Panc1 (cell line): ENCODE measurements at regions not wholly inside any gene's neighbourhood (a gene's known extent, or its start where the extent isn't known, plus 50 kb on each side); places are given as distances from the start of the nearest gene placed in this dataset.

ENCODE experiments used
- ATAC-seq: fragments of 200-7000 bp; cut with Tn5 transposase; 2 replicates; pipeline ENCODE4 v1.9.1; 2020; ENCODE audit warnings: mild to moderate bottlenecking, moderate library complexity
- BruUV-seq: library from RNA; stranded (reverse); fragments of 400-500 nt; replicated peaks from 2 replicates; lab custom pipeline; 2021; lab: Mats Ljungman, UMichigan
- CTCF ChIA-PET: fragments of 300-600 bp; sonication (Branson Sonifier 250); formaldehyde crosslinking; loops from one replicate; lab custom pipeline; 2022; ENCODE audit warnings: antibody characterized with exemption; lab: Charles Lee
- POLR2A ChIA-PET: fragments of 300-600 bp; sonication (Branson Sonifier 250); formaldehyde crosslinking; loops from one replicate; lab custom pipeline; 2022; ENCODE audit warnings: antibody characterized with exemption; lab: Charles Lee
- DNase-seq: peaks from one replicate; pipeline ENCODE4 v3.0.0-alpha.2; 2010; ENCODE audit warnings: low read depth, low spot score
- H3K27ac ChIP-seq: 2 replicates; pipeline ENCODE4 v1.5.1; 2011; ENCODE audit warnings: mild to moderate bottlenecking, low read length, inconsistent platforms
- H3K27me3 ChIP-seq: fragments of 200-500 bp; sonication (Bioruptor generic); 2 replicates; pipeline ENCODE4 v1.6.0; 2014; ENCODE audit warnings: low read length, inconsistent platforms; ENCODE audit not compliant: control insufficient read depth, insufficient read depth
- H3K36me3 ChIP-seq: fragments of 200-500 bp; sonication (Bioruptor generic); 2 replicates; pipeline ENCODE4 v1.5.1; 2014; ENCODE audit warnings: inconsistent platforms, mild to moderate bottlenecking, low read length, moderate library complexity; ENCODE audit not compliant: control insufficient read depth, insufficient read depth
- H3K4me1 ChIP-seq: 2 replicates; pipeline ENCODE4 v1.5.1; 2011; ENCODE audit warnings: inconsistent platforms, mild to moderate bottlenecking, low read length, moderate library complexity; ENCODE audit not compliant: control insufficient read depth, insufficient read depth
- H3K4me3 ChIP-seq, 2 experiments: 2 replicates each; pipeline ENCODE4 v1.5.1; 2011 to 2012; ENCODE audit warnings: low read depth in 2 of 2, low read length in 2 of 2, mild to moderate bottlenecking in 2 of 2, inconsistent platforms in 1 of 2, moderate library complexity in 1 of 2
- H3K9me3 ChIP-seq: fragments of 200-500 bp; sonication (Bioruptor generic); 2 replicates; pipeline ENCODE4 v1.5.1; 2014; ENCODE audit warnings: low read depth, mild to moderate bottlenecking, inconsistent platforms, low read length, moderate library complexity; ENCODE audit not compliant: control insufficient read depth, insufficient read depth
- CTCF ChIP-seq: fragments of 450-650 bp; IDR thresholded peaks from 2 replicates; pipeline ENCODE4 v1.5.1; 2017; ENCODE audit warnings: mild to moderate bottlenecking
- POLR2AphosphoS5 ChIP-seq: IDR thresholded peaks from 2 replicates; pipeline ENCODE4 v1.6.1; 2012; ENCODE audit warnings: mild to moderate bottlenecking, low read depth, low read length, moderate library complexity
- REST ChIP-seq, 2 experiments: IDR thresholded peaks; 2 replicates each; pipeline ENCODE4 v1.6.1; 2011 to 2012; ENCODE audit warnings: low read depth in 2 of 2, control low read depth in 1 of 2, low read length in 1 of 2, mild to moderate bottlenecking in 1 of 2, moderate library complexity in 1 of 2; ENCODE audit not compliant: insufficient read depth in 1 of 2
- SIN3A ChIP-seq: IDR thresholded peaks from 2 replicates; pipeline ENCODE4 v1.6.1; 2012; ENCODE audit warnings: low read depth, mild to moderate bottlenecking, low read length, moderate library complexity, borderline replicate concordance; ENCODE audit not compliant: insufficient read depth
- TCF7L2 ChIP-seq: IDR thresholded peaks from 2 replicates; pipeline ENCODE4 v1.6.1; 2011; ENCODE audit warnings: mild to moderate bottlenecking, low read depth, low read length, inconsistent platforms
- in situ Hi-C: cut with HindIII; loops from 2 replicates; pipeline ENCODE4 v1.10.0; 2016; ENCODE audit warnings: low sequenced_read_pairs, low pct_unique_long_range_greater_than_20kb
- intact Hi-C: fragments of 100-400 bp; cut with micrococcal nuclease; formaldehyde crosslinking; loops from one replicate; pipeline ENCODE4 v1.10.0; 2022; ENCODE audit not compliant: unreplicated experiment

GRCh38 chr14:53501361-53502211, 348.5 kb upstream of the DDHD1 start:
- Histone ChIP-seq H3K27ac (no peak overlapping the region), H3K4me1 (no peaks in the 10 kb centered on the region), H3K27me3 (no peaks in the 10 kb centered on the region), H3K36me3 (no peaks in the 10 kb centered on the region), H3K4me3 (no peak overlapping the region), H3K9me3 (no peaks in the 10 kb centered on the region; the same call in 1 of the 2 replicates)
- ATAC-seq (no peak), DNase-seq (no peak)
- intact Hi-C loops (no loop called here), in situ Hi-C loops (no loop called here)
- ChIA-PET CTCF (no interaction called here), POLR2A (no interaction called here)
- BruUV-seq = no TSS peak
- TF ChIP-seq SIN3A (no peak), REST (IDR thresholded peaks at IDR 0.05; ENCODE audit: insufficient read depth in 1 of 2, low read depth in 2 of 2, low read length in 1 of 2) (no peak), TCF7L2 (no peak), POLR2AphosphoS5 (no peak), CTCF (no peak)

- BruUV-seq = no TSS peak
- in situ Hi-C loops (no loop called here), intact Hi-C loops (no loop called here)
- Histone ChIP-seq H3K27ac (no peak overlapping the region), H3K9me3 (no peaks in the 10 kb centered on the region; the same call in 1 of the 2 replicates), H3K4me1 (no peaks in the 10 kb centered on the region), H3K4me3 (no peak overlapping the region), H3K27me3 (no peaks in the 10 kb centered on the region), H3K36me3 (no peaks in the 10 kb centered on the region)
- TF ChIP-seq REST (IDR thresholded peaks at IDR 0.05; ENCODE audit: insufficient read depth in 1 of 2, low read depth in 2 of 2, low read length in 1 of 2) (no peak), POLR2AphosphoS5 (no peak)
- DNase-seq (no peak), ATAC-seq (no peak)
- ChIA-PET POLR2A (no interaction called here), CTCF (no interaction called here)
Observed at GRCh38 chr14:53500191-53500590, 347.1 kb upstream of the DDHD1 start.
